HG02623 (cell line): ENCODE measurements at regions not wholly inside any gene's neighbourhood (a gene's known extent, or its start where the extent isn't known, plus 50 kb on each side); places are given as distances from the start of the nearest gene placed in this dataset.
A peak's percentile ranks its signal among the peaks of the same experiment; 100 is the strongest.

Source experiments
- ATAC-seq: cut with Tn5 transposase; IDR thresholded peaks from one replicate; pipeline ENCODE4 v1.9.1; 2021; ENCODE audit warnings: moderate library complexity; ENCODE audit not compliant: unreplicated experiment

- no peak for ATAC-seq
Measured at GRCh38 chrX:43500246-43500645, 155.9 kb upstream of the MAOA start.

DNA sequence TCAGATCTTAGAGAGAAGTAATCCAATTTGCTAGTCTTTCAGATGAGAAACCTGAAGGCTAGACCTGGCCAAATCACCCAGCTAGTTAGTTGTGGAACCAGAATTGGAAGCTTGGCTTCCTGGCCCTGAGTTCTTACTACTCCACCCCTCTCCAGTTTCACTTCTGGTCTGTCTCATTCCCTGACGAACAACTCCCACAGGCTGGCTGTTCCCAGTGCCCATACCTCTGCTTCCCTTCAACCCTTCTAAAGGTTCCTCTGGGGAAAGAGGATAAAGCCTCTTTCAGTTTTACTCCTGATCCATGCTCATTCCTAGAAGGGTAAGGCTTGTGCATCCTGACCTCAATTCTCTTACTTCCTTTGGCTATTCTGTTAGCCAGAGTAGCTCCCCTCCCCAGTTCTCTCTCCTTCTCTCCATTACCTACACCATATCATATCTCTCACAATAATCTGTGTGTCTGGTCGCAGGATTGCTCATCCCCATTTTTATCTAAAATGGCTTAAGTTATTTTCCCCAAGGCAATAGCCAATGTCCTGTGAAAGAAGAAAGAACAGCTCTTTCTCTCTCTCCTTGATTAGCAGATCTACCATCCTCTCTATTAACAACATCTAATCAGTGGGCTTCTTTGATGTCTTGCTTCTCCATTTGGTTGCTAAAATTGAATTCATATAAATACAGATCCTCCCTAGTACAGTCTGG lies 155.0 kb upstream of the MAOA start:
- no peak for ATAC-seq

GRCh38 chrX:43504394-43504793 lies 151.7 kb upstream of the MAOA start:
- ATAC-seq = no peak

- no peak for ATAC-seq
Measured at GRCh38 chrX:43505769-43506168, 150.3 kb upstream of the MAOA start.

GRCh38 chrX:43508694-43509093 lies 147.4 kb upstream of the MAOA start:
- ATAC-seq = no peak

- ATAC-seq = no peak
Measured at GRCh38 chrX:43510209-43510608, 145.9 kb upstream of the MAOA start.

DNA sequence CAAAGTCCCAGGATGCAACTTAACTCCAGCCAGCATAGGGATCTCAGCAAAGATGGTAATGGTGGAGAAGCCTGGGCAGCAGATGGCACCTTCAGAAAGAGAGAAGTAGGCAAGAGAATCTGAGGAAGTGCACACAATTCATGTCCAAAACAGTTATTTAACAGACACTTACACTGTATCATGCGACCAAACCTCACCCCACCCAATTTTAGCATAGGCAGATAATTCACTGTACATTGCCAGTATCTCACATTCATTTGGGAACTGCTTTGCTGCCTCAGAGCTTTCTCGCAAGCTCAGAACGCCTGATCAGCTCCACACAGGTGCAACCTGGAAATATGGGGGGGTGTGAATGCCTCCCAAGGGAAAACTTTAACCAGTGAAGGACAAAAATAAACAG lies 143.0 kb upstream of the MAOA start:
- no peak for ATAC-seq

DNA sequence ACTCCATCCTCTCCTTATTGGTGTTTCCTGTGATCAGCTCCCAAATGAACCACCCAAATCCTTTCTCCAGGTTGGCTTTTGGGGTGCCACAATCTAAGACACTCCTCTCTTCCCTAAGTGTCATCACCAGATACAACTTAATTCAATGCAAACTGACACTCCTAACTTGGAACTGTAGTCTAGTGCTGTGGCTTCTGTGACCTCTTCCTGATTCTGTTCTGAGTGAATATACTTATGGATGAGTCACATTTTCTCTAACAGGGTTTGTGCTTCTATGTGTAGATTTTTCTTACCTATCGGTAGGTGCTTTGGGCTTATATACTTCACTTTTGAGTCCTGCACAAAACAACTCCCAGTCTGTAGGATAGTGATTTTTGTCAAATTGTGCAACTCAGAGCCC lies 141.3 kb upstream of the MAOA start:
- no peak for ATAC-seq

- ATAC-seq = no peak
Measured at GRCh38 chrX:43522582-43522981, 133.5 kb upstream of the MAOA start.

- no peak for ATAC-seq
Measured at GRCh38 chrX:43525901-43526610, 130.0 kb upstream of the MAOA start.

DNA sequence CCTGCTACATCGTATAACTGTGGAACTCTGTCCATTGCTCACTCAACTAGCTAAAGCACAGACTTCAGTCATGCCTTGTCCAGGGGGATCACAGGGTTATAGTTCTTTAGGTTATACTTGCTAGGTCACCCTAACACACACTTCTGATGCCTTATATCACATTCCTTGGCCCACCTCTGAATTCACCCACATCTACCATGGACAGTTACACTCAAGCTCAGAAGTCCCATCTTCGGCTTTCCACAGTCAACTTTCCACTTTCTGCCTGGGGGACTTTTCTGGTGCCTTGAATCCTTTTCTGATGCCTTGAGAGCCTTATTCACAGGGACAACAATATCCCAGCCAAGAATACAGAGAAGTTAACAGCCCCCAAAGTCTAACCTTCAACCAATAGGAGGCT lies 129.2 kb upstream of the MAOA start:
- no peak for ATAC-seq

GRCh38 chrX:43527801-43528200 lies 128.3 kb upstream of the MAOA start:
- no peak for ATAC-seq

DNA sequence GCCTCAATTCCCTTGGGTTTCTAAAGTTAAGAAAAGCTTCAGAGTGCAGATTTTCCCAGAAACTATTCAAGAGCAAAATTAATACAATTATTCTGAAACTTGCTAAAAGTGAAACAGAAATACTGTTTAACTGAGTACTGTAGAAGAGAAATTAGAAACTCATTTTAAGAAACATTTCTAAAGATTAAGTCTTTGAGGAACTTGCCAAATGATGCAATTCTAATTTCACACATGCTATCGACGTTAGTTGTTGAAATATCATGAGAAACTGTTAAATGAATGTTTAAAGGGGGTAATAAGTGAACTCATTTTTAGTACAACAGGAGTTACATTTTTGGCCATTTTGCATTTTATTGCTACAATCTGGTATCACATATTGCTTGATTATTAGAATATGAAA lies 125.3 kb upstream of the MAOA start:
- ATAC-seq = no peak

DNA sequence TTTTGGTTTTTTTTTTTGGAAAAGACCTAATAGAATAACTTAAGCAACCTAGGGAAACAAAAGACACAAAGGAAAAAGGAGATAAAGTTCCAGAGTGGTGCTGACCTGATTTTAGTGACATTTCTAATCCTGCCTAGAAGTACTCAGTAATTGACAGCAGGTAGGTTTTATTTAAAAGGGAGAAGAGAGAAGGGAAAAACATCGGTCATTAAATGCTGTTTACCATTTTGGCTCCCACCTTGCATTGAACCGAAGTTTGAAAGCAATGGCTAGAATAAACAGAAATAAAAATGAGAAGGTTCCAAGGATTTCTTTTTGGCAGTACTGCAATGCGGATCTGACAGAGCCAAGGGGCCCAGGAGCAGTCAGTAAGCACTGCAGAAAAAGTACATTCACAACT lies 115.8 kb upstream of the MAOA start:
- no peak for ATAC-seq

DNA sequence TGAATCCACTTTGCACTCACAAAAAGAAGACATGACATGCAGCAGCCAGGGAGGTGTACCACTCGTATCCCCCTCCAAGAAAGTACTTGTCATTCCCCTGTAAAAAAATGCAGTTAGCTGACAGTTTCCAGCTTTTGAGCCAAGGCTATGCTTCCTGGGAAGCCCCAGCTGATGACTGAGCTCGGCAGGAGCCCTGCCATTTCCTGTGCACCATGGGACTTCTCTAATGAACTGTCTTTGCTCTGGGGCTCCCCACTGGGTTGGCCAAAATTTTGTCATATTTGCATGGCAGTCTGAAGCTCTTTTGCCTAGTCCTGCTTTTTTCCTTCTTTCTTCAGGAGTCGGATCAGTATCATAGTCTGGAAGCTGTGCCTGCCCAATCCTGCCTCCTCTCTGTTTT lies 104.5 kb upstream of the MAOA start:
- ATAC-seq = no peak

- ATAC-seq = no peak
Measured at GRCh38 chrX:43552156-43552555, 103.9 kb upstream of the MAOA start.

DNA sequence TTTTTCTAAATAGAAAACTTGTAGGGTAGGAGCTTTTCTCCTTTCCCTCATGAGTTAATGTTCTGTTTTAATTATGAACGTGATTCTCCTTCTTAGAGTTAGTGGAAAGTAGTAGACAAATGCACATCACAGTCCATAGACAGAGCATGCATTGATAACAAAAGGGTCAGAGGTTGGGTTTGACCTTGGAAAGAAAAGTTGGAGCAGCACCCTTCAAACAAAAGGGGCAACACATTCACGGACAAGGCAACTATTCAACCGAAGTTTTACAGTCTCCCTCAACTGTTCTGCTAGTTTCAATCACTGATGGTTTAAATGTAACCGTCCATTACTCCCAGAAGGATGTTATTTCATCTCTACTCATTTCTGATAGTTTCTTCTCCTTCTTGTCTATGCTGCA lies 103.4 kb upstream of the MAOA start:
- no peak for ATAC-seq

DNA sequence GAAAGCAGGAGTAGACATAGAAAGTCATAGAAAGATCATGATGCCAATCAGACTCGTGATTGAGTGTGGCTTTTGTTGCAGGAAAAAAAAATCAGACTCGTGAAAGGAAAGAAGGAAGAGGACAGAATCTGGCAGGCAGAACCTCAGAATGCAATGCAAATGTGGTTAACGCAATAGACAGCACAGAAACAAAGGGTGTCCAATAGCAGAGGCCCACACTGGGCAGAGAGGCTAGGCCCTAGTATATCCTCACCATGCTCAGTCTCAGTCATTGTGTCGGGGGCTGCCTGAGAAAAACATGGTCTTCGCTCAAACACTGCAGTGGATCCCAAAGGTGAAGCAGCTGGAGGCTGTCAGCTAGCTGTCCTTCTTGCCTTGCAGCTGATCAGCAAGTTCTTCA lies 102.8 kb upstream of the MAOA start:
- ATAC-seq = no peak

GRCh38 chrX:43556207-43556606 lies 99.9 kb upstream of the MAOA start:
- ATAC-seq = no peak

GRCh38 chrX:43557792-43558191 lies 98.3 kb upstream of the MAOA start:
- ATAC-seq = no peak

DNA sequence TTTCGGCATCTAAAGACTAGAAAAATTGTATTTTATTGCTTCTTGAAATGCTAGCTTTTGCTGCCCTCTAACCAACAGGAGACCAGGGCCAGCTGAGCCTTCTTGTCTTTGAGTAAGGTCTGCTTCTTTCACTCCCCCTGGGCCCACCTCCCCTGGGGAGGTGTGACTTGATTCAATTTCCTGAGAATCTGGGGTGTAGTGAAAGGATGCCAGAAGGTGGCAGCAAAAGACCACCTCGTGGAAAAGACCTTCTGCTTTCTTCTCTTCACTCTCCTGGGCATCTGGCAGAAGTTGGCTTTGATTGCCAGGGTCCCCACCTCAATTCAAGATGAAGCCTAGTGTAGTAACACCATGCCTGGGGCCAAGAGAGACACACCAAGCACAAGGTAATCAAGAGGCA lies 96.5 kb upstream of the MAOA start:
- peak; percentile 55 for ATAC-seq

- no peak for ATAC-seq
Measured at GRCh38 chrX:43560247-43560946, 95.7 kb upstream of the MAOA start.
